Activated effector memory CD4-positive, alpha-beta T cell treated with Interleukin-2 at 50 U/mL for 16 hours (primary cell): ENCODE measurements at regions not wholly inside any gene's neighbourhood (a gene's known extent, or its start where the extent isn't known, plus 50 kb on each side); places are given as distances from the start of the nearest gene placed in this dataset.
"Not testable (repeated sequence)": the region's sequence is repeated elsewhere in the genome, so short reads cannot be mapped to it uniquely, and the experiment has no call there.

Source experiments
- DNase-seq: peaks from one replicate; pipeline ENCODE4 v3.0.0-alpha.2; 2020

- no peak for DNase-seq
Observed at GRCh38 chr2:217361483-217361880, 501.6 kb upstream of the TNP1 start.

GRCh38 chr2:217360781-217361482 is 501.1 kb upstream of the TNP1 start:
- DNase-seq: no peak

- DNase-seq: no peak
Observed at GRCh38 chr2:217360111-217360510, 500.2 kb upstream of the TNP1 start.

- DNase-seq: no peak
Observed at GRCh38 chr2:217357886-217358620, 498.2 kb upstream of the TNP1 start.

- DNase-seq: no peak
Observed at GRCh38 chr2:217356781-217357180, 496.9 kb upstream of the TNP1 start.

- no peak for DNase-seq
Observed at GRCh38 chr2:217356142-217356541, 496.3 kb upstream of the TNP1 start.

- DNase-seq: no peak
Observed at GRCh38 chr2:217353591-217353990, 493.7 kb upstream of the TNP1 start.

GRCh38 chr2:217351378-217351777 is 491.5 kb upstream of the TNP1 start:
- DNase-seq: no peak

- no peak for DNase-seq
Observed at GRCh38 chr2:217349251-217349650, 489.4 kb upstream of the TNP1 start.

GRCh38 chr2:217347630-217348029 is 487.8 kb upstream of the TNP1 start:
- DNase-seq: not testable (repeated sequence)

GRCh38 chr2:217346043-217346442 is 486.2 kb upstream of the TNP1 start:
- DNase-seq: not testable (repeated sequence)

- DNase-seq: no peak
Observed at GRCh38 chr2:217340899-217341298, 481.0 kb upstream of the TNP1 start.

GRCh38 chr2:217340176-217340575 is 480.3 kb upstream of the TNP1 start:
- DNase-seq: no peak

GRCh38 chr2:217339753-217340152 is 479.9 kb upstream of the TNP1 start:
- DNase-seq: no peak

- no peak for DNase-seq
Observed at GRCh38 chr2:217338306-217338916, 478.5 kb upstream of the TNP1 start.

GRCh38 chr2:217337771-217338170 is 477.9 kb upstream of the TNP1 start:
- DNase-seq: no peak

GRCh38 chr2:217336694-217337093 is 476.8 kb upstream of the TNP1 start:
- DNase-seq: no peak

GRCh38 chr2:217335341-217335966 is 475.6 kb upstream of the TNP1 start:
- no peak for DNase-seq

- no peak for DNase-seq
Observed at GRCh38 chr2:217334561-217334960, 474.7 kb upstream of the TNP1 start.

GRCh38 chr2:217332866-217333265 is 473.0 kb upstream of the TNP1 start:
- DNase-seq: no peak

- DNase-seq: no peak
Observed at GRCh38 chr2:217332417-217332791, 472.5 kb upstream of the TNP1 start.

GRCh38 chr2:217331523-217332416 is 471.9 kb upstream of the TNP1 start:
- DNase-seq: no peak

- no peak for DNase-seq
Observed at GRCh38 chr2:217330647-217331046, 470.8 kb upstream of the TNP1 start.
